Esophagus squamous epithelium (tissue), 4 donors: ENCODE measurements at regions not wholly inside any gene's neighbourhood (a gene's known extent, or its start where the extent isn't known, plus 50 kb on each side); places are given as distances from the start of the nearest gene placed in this dataset.

ENCODE experiments used
- CTCF ChIP-seq, 6 experiments: fragments of 450-650 bp in 4 of 6; fragments of 200-600 bp in 2 of 6; sonication (generic) in 2 of 6; IDR thresholded peaks; one replicate each; pipeline ENCODE4 v1.5.1; 2016 to 2019; ENCODE audit warnings: antibody characterized with exemption in 6 of 6, mild to moderate bottlenecking in 4 of 6, moderate library complexity in 4 of 6
- POLR2A ChIP-seq, 4 donors: fragments of 450-650 bp; IDR thresholded peaks; one replicate each; pipeline ENCODE4 v1.6.1; 2017; ENCODE audit warnings: antibody characterized with exemption in 4 of 4, mild to moderate bottlenecking in 4 of 4, moderate library complexity in 3 of 4

GRCh38 chr13:78372581-78372980 lies 230.8 kb downstream of the POU4F1 start:
- TF ChIP-seq CTCF (IDR thresholded peaks at IDR 0.05), result no peak
- no peak for TF ChIP-seq POLR2A (IDR thresholded peaks at IDR 0.05)
